Gastrocnemius medialis (tissue), 4 donors: ENCODE measurements at regions not wholly inside any gene's neighbourhood (a gene's known extent, or its start where the extent isn't known, plus 50 kb on each side); places are given as distances from the start of the nearest gene placed in this dataset.

ENCODE experiments used
- ATAC-seq, 2 donors: fragments of 150-250 bp; one replicate each; pipeline ENCODE4 v1.9.1; 2016
- DNase-seq, 2 donors: peaks; one replicate each; pipeline ENCODE4 v3.0.0-alpha.2; 2019
- H3K27ac ChIP-seq, 4 donors: fragments of 200-600 bp; sonication (generic); 1 replicate in 1 of 4; 2 replicates in 3 of 4; pipeline ENCODE4 v1.5.1; 2016 to 2018; ENCODE audit warnings: mild to moderate bottlenecking in 2 of 4, moderate library complexity in 1 of 4
- H3K27me3 ChIP-seq, 3 donors: fragments of 200-600 bp; sonication (generic) in 2 of 3; 1 replicate in 1 of 3; 2 replicates in 2 of 3; pipeline versions ENCODE4 v1.5.1 to v1.6.0; 2016 to 2019; ENCODE audit warnings: mild to moderate bottlenecking in 1 of 3, moderate library complexity in 1 of 3
- H3K36me3 ChIP-seq, 2 donors: fragments of 200-600 bp; sonication (generic) in 1 of 2; one replicate each; pipeline ENCODE4 v1.5.1; 2017 to 2018
- H3K4me1 ChIP-seq, 2 donors: fragments of 200-600 bp; sonication (generic) in 1 of 2; one replicate each; pipeline ENCODE4 v1.5.1; 2016 to 2017; ENCODE audit warnings: mild to moderate bottlenecking in 2 of 2
- H3K4me3 ChIP-seq, 4 donors: fragments of 200-600 bp; sonication (generic) in 3 of 4; 1 replicate in 1 of 4; 2 replicates in 3 of 4; pipeline ENCODE4 v1.5.1; 2016 to 2019; ENCODE audit warnings: mild to moderate bottlenecking in 2 of 4
- H3K9me3 ChIP-seq, 3 donors: fragments of 200-600 bp; sonication (generic) in 2 of 3; 1 replicate in 1 of 3; 2 replicates in 2 of 3; pipeline ENCODE4 v1.5.1; 2016 to 2019
- POLR2A ChIP-seq, 2 donors: fragments of 450-650 bp; IDR thresholded peaks; one replicate each; pipeline ENCODE4 v1.6.1; 2017; ENCODE audit warnings: antibody characterized with exemption in 2 of 2, mild to moderate bottlenecking in 2 of 2, moderate library complexity in 2 of 2
- in situ Hi-C, 4 donors: fragments of 200-750 bp; cut with MboI; loops; one replicate each; pipeline versions ENCODE4 v1.15.0 to v1.8.0; 2017; ENCODE audit warnings: low sequenced_read_pairs in 4 of 4
- intact Hi-C: fragments of 100-400 bp; cut with DNase I; formaldehyde crosslinking; loops from one replicate; pipeline ENCODE4 v1.15.1; 2023; ENCODE audit warnings: low total_unique reads
- TF ChIP-seq, protein P1 (sequence below), 5 experiments: fragments of 450-650 bp in 3 of 5; fragments of 200-600 bp in 2 of 5; sonication (generic) in 2 of 5; IDR thresholded peaks in 4 of 5; conservative IDR thresholded peaks in 1 of 5; 1 replicate in 4 of 5; 2 replicates in 1 of 5; pipeline ENCODE4 v1.5.1; 2016 to 2019; ENCODE audit warnings: antibody characterized with exemption in 5 of 5, mild to moderate bottlenecking in 3 of 5, moderate library complexity in 3 of 5

DNA sequence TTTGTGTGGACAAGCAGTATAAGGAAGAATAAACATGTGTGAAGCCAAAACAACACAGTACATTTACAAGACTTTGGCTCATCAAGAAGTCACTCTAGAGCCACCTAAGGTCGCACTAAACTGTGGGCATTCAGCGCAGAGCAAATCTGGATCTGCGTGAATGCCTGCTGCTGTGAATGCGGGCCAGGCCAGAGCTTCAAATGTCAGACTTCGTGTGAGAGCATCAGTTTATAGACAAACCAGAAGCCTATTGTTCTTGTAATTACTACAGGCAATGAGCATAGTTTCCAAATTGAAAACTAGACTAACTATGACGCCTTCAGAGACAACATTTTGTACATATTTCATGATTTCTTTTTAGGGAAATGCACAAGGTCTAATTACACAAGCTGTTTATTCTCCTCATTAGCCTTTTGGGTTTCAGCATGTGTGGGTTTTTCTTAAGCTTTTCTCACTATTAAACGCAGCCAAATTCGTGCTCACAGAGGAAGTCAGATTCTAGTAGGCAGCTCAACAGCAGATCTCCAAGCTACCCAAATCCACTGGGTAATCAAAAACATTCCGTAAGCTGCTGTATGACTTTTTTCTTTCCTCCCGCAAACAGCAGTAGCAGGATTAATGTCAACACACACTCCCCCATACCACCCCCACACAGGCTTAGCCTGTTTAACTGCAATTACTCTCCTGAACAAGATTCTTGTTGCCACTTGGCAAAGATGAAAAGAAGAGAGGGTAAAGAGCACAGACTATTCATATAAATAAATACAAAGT, 84.5 kb upstream of the SETMAR start:
- ATAC-seq (no peak), DNase-seq (no peak)
- Histone ChIP-seq H3K9me3 (no peaks in the 10 kb centered on the region), H3K4me1 (peaks cover 5 to 9% of the 10 kb centered on the region in 2 donors), H3K36me3 (no peaks in the 10 kb centered on the region), H3K4me3 (no peak overlapping the region), H3K27me3 (no peaks in the 10 kb centered on the region), H3K27ac (no peak overlapping the region)
- TF ChIP-seq, protein P1, sequence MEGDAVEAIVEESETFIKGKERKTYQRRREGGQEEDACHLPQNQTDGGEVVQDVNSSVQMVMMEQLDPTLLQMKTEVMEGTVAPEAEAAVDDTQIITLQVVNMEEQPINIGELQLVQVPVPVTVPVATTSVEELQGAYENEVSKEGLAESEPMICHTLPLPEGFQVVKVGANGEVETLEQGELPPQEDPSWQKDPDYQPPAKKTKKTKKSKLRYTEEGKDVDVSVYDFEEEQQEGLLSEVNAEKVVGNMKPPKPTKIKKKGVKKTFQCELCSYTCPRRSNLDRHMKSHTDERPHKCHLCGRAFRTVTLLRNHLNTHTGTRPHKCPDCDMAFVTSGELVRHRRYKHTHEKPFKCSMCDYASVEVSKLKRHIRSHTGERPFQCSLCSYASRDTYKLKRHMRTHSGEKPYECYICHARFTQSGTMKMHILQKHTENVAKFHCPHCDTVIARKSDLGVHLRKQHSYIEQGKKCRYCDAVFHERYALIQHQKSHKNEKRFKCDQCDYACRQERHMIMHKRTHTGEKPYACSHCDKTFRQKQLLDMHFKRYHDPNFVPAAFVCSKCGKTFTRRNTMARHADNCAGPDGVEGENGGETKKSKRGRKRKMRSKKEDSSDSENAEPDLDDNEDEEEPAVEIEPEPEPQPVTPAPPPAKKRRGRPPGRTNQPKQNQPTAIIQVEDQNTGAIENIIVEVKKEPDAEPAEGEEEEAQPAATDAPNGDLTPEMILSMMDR (IDR thresholded peaks at IDR 0.05 in 4 of 5, conservative IDR thresholded peaks at IDR 0.05 in 1 of 5) = no peak
- TF ChIP-seq POLR2A (IDR thresholded peaks at IDR 0.05) = no peak
- intact Hi-C loops (no loop called here), in situ Hi-C loops (no loop called here)

DNA sequence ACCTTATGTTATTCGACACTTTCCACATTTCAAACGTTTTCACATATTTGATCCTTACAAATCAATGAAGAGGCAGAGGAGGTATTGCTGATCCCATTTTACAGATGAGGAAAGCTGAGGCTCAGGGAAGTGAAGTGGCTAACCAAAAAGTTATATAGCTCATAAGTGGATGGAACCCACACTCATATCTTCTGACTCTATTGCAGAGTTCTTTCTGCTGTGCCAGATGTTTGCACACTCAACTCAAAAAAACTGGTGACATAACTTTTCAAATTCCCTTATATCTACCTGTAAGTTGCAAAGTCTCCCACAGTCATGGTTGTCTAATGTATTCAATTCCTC, 84.0 kb upstream of the SETMAR start:
- intact Hi-C loops (no loop called here), in situ Hi-C loops (no loop called here)
- TF ChIP-seq, protein P1 (IDR thresholded peaks at IDR 0.05 in 4 of 5, conservative IDR thresholded peaks at IDR 0.05 in 1 of 5) = no peak
- no peak for TF ChIP-seq POLR2A (IDR thresholded peaks at IDR 0.05)
- Histone ChIP-seq H3K4me3 (no peak overlapping the region), H3K9me3 (no peaks in the 10 kb centered on the region), H3K27ac (no peak overlapping the region), H3K4me1 (peaks cover 5 to 9% of the 10 kb centered on the region in 2 donors), H3K36me3 (no peaks in the 10 kb centered on the region), H3K27me3 (no peaks in the 10 kb centered on the region)
- no peak for ATAC-seq
- DNase-seq = no peak

DNA sequence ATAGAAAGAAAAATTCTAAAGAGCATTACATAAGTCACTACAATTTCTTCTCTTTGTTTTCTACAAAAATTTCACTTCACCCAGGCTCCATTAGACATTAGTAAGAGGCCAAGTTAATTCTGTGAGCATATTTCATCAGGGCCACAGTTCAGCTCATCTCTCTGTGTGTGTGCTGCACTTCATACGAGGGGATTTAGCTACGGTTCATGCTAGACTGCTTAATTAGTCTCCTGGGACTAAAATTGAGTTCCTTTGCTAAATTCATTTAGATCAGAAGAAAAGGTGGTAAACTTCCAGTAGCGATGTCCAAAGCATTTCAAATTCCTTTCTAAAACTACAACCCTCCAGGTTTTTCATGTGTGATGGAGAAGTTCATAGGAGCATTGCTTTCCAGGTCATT, 83.1 kb upstream of the SETMAR start:
- H3K4me3 ChIP-seq = no peak overlapping the region
- H3K36me3 ChIP-seq = no peaks in the 10 kb centered on the region
- H3K27me3 ChIP-seq = no peaks in the 10 kb centered on the region
- TF ChIP-seq, protein P1 (IDR thresholded peaks at IDR 0.05 in 4 of 5, conservative IDR thresholded peaks at IDR 0.05 in 1 of 5) = no peak
- no peak for TF ChIP-seq POLR2A (IDR thresholded peaks at IDR 0.05)
- in situ Hi-C loops = no loop called here
- no peak for ATAC-seq
- no peak for DNase-seq
- H3K27ac ChIP-seq = no peak overlapping the region
- peaks cover 5 to 9% of the 10 kb centered on the region in 2 donors for H3K4me1 ChIP-seq
- intact Hi-C loops = no loop called here
- H3K9me3 ChIP-seq = no peaks in the 10 kb centered on the region

DNA sequence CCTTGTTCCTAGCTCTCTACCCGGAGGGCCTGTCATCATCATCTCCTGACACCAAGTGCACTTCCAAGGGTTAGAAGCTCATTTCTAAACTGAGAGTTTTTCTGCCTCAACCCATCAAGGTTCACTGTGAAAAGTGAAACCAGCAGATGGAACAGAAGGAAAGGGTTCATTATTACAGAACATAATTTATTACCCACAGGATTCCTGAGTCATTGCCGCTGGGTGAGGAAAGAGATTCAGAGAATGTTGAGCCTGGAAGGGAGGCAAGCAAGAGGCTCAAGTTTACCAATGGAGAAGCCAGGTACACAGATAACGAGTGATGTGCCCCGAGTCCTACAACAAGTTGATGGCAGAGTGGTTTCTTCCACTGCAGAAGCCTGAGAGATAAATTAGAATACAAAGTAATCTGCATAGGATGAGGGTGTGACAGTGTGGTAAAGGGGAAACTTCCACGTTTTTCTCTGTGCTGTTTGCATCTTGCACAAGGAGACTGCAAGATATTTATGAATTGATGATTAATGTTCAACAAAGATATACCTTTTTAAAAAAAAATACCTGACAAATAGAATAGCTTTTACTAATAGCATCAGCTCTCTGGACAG, 80.5 kb upstream of the SETMAR start:
- intact Hi-C loops = no loop called here
- DNase-seq (no peak), ATAC-seq (no peak)
- Histone ChIP-seq H3K4me3 (no peak overlapping the region), H3K4me1 (peaks cover 5 to 9% of the 10 kb centered on the region in 2 donors), H3K27me3 (no peaks in the 10 kb centered on the region), H3K27ac (no peak overlapping the region), H3K9me3 (no peaks in the 10 kb centered on the region), H3K36me3 (no peaks in the 10 kb centered on the region)
- TF ChIP-seq, protein P1 (IDR thresholded peaks at IDR 0.05 in 4 of 5, conservative IDR thresholded peaks at IDR 0.05 in 1 of 5) = no peak
- TF ChIP-seq POLR2A (IDR thresholded peaks at IDR 0.05) = no peak
- in situ Hi-C loops = no loop called here
